SW480 (cell line): ENCODE measurements at regions not wholly inside any gene's neighbourhood (a gene's known extent, or its start where the extent isn't known, plus 50 kb on each side); places are given as distances from the start of the nearest gene placed in this dataset.
A peak's percentile ranks its signal among the peaks of the same experiment; 100 is the strongest.
"Not testable (repeated sequence)": the region's sequence is repeated elsewhere in the genome, so short reads cannot be mapped to it uniquely, and the experiment has no call there.

Experiments
- DNase-seq: peaks from one replicate; pipeline ENCODE4 v3.0.0-alpha.2; 2016; ENCODE audit warnings: low spot score

DNA sequence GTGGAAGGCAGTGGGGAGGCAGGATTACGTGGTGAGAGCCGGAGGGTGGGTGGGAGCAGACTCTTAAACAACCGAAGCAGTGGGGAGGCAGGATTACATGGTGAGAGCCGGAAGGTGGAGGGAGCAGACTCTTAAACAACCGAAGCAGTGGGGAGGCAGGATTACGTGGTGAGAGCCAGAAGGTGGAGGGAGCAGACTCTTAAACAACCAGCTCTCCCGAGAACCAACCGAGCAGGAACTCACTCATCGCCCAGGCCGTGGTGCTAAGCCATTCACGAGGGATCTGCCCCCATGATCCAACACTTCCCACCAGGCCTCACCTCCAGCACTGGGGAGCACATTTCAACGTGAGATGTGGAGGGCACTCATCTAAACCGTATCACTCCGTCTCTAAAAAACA, 87.7 kb downstream of the RTP5 start:
- no peak for DNase-seq

DNA sequence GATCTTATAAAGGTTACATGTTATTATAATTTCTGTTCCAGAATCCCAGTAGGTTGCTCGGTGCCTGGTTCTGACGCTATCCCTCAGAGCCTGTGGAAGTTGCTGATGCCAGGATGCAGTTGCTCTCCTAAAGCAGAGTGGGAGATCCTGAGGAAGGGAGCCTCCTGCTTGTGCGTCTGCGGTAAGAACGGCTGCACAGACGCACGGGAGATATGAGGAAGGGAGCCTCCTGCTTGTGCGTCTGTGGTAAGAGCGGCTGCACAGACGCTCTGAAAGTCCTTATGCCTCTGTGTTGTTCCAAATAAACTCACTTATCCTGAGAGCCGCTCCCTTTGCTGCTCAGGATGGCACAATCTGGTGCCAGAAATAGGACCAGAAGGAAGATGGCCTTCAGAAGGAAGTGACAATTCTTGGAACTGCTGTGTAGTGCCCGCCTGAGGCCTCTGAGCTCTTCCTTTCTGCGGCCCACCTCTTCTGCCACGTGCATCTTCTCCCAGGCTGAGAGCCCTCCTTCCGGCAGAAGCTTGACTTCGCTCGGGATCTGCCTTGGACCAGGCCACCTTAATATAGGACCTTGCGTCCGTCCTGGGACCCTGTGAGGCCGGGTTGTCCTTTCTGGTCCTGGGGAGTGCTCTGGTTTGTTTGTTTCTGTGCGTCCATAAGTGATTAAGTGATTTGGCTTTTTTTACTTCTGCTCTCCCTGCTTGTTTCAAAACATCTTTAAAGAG, 89.5 kb downstream of the RTP5 start:
- no peak for DNase-seq

DNA sequence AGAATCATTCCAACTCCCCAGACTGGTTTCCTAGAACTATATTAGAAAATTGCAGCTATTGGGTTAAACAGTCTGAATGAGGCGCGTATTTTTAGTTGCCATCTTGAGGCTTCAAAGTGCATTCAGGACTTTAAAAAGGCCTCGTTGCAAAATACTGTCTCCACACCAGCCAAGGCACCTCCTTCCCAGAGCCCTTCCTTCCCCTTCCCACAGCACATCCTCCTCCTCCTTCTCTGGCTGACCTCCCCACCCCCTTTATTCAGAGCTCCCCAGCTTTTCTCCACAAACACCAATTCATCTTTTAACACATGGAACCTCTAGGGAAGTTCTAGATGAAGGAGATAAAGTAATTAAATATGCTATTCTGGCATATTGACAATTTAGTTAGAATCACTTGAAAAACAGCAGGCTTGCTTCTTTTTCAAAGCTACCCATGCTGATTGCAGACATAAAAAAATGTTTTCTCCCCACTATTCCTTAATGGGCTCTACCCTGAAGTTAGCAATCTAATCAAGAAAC, 90.3 kb downstream of the RTP5 start:
- DNase-seq = no peak

GRCh38 chr2:241961454-241961853, 91.9 kb downstream of the RTP5 start:
- no peak for DNase-seq

GRCh38 chr2:241964133-241964532, 94.6 kb downstream of the RTP5 start:
- DNase-seq = no peak

DNA sequence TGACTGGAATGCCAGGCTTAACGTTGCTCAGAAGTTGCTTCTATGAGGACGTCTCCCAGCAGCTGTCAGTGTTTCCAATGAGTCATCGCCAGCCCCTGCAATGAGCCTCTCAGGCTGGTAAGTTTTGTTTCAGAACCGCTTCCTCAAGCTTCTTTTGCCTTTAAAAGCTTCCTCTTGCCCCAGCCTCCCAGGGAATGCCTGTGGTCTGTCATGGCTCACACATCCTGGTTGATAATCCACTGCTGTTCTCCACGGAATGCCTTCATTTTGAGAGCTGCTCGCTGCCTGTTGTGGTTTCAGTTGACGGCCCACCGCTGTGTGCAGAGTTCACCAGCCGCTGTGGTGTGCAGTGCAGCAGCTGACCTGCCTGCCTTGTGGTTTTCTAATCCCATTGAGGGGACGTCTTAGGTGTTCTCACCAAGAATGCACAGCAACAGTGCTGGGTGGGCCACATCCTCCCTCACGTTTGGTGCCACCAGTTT, 96.4 kb downstream of the RTP5 start:
- DNase-seq = peak; percentile 93

DNA sequence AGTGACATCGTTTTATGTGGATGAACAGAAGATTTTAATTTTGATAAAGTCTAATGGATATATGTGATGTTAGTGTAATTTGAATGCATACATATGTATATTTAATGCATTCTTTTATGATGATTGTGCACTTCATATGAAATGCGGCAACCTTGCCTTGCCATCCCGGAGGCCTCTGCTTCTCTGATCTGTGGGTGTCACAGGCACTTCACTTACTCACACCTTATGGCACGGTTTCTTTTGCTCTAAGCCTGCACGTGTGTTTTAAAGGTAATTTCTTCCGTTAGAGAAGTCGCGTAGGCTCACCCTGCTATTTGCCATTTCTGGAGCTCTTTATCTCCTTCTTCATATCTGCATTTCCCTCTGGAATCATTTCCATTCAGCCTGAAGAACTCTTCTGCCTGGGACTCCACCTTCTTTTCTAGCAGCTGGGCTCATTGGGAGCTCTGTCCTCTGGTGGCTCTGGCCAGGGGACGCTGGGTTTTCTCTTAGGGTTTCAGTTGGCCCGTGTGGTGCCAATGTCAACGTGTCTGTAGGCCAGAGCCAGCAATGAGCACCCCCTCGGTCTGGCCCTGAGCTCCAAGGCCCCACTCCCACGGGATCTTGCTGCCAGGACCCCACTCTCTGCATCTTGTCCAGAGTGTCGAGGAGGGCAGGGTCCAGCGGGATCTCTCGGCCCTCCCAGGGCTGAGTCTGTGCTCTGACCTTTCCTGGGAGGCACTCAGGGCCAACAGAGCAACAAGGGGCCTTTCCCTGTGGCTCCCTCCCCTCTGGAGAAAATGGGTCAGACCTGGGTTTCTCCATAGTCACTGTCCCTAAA, 97.3 kb downstream of the RTP5 start:
- DNase-seq = peak; percentile 13

- no peak for DNase-seq
These were observed 98.1 kb downstream of the RTP5 start for GRCh38 chr2:241967467-241968144.

GRCh38 chr2:241968417-241968816, 98.9 kb downstream of the RTP5 start:
- DNase-seq = no peak

DNA sequence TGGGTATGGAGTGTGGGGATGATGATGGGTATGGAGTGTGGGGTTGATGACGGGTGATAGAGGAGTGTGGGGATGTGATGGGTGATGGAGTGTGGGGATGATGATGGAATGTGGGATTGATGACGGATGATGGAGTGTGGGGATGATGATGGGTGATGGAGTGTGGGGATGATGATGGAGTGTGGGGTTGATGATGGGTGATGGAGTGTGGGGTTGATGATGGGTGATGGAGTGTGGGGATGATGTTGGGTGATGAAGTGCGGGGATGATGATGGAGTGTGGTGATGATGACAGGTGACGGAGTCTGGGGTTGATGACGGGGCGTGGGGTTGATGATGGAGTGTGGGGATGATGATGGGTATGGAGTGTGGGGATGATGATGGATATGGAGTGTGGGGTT, 99.7 kb downstream of the RTP5 start:
- DNase-seq = not testable (repeated sequence)

- no peak for DNase-seq
These were observed 101.2 kb downstream of the RTP5 start for GRCh38 chr2:241970716-241971115.

GRCh38 chr2:241974096-241974495, 104.6 kb downstream of the RTP5 start:
- DNase-seq = no peak

DNA sequence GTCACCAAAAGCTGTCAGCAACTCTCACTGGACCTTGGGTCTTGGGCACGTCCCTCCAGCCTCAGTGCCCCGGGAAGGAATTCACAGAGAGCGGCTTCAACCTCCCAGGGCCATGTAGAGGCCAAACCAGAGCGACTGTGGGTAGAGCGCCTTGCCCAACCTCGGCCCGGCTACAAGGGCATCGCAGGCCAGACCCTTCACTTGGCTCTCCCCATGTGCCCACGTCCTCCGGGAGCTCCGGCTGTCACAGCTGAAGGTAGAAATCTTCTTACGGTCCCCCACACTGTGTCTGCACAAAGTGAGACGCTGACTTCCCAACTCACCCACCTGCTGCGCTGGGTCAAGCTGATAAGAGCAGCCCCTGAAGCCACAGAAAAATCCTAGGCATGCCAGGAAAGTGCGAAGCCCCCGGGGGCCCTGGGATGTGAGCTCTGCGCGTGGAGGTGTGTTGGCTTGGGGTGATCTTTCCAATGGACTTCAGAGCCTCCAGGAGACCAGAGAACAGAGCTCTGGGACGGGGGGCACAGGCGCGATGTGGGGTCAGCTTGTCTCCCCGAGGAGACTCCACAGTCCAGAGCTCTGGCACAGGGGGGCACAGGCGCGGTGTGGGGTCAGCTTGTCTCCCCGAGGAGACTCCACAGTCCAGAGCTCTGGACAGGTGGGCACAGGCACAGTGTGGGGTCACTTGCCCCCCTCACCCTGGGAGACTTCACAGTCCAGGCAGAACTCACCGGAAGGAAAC, 105.5 kb downstream of the RTP5 start:
- DNase-seq = no peak

- peak; percentile 35 for DNase-seq
These were observed 106.2 kb downstream of the RTP5 start for GRCh38 chr2:241975593-241976284.

- no peak for DNase-seq
These were observed 106.8 kb downstream of the RTP5 start for GRCh38 chr2:241976296-241976695.

DNA sequence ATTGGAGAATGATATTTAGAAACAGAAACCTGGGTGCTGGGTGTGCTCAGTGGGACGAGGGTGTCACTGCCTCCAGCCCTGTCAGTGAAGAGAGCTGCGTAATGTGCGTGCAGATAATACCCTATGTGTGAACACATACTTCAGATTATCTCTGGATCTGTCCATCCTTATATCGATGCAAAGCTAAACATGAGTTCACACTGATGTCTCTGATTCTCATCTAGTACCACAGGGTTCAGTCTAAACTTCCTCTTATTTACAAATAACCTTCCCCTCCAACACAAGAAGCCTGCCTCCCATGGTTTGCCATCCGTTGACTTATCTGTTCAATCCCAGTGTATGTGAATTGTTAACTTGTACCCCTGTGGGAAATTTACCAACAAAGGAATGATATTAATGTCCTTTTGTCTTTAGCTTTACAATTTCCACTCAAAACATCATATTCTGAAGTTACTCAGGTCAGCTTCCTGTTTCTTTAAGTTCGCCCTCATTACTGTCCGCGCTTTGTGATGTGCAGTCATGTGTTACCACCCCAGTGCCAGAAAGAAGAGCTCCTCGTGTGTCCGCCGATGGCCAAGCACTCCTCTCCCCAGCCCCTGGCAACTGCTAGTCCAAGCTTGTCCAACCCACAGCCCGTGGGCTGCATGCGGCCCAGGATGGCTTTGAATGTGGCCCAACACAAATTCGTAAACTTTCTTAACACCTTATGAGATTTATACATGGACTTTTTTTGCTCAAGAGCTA, 108.2 kb downstream of the RTP5 start:
- DNase-seq = no peak

DNA sequence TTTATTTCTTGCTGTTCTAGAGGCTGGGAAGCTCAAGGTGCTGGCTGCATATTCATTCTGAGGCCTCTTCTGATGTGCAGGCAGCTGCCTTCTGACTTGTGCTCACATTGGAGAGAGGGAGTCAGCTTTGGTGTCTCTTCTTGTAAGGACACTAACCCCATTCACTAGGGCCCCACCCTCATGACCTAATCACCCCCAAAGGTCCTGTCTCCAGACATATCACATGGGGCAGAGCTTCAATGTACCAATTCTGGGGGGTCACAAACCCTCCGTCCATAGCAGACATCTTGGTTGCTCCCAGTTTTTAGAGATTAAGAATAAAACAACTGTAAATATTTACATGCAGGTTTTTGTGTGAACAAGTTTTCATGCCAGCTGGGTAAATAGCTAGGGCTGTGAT, 109.1 kb downstream of the RTP5 start:
- no peak for DNase-seq

GRCh38 chr2:241980193-241980592, 110.7 kb downstream of the RTP5 start:
- no peak for DNase-seq

DNA sequence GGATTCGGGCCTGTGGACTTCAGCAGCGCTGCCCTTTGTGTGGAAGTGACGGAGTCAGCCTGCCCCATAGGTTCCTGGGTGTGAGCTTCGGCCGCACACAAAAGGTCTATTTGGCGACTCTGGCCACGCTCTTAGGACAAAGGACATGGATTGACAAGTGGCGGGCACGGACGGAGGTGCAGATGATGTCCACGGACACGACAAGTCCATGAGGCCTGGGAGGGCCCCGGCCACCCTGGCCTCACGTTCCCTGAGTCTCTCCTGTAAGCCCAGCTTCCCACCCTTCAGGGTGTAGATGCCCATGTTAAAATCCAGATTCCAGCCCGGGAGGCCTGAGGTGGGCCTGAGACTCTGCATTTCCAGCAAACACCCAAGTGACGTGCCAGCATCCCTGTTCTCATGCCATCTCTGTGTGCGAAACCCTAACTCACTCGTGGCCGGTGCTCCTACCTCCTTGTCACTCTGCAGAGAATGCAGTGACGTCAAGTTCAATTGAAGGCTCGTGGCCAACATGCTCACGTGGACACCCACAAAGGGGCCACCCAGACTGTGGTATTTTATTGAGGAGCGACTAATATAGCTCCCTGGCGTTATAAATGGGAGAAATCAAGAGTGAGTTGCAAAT, 111.7 kb downstream of the RTP5 start:
- DNase-seq = no peak
